ENCODE measurements at regions not wholly inside any gene's neighbourhood (a gene's known extent, or its start where the extent isn't known, plus 50 kb on each side); places are given as distances from the start of the nearest gene placed in this dataset.

GRCh38 chr17:54085020-54085419 lies 262.3 kb downstream of the KIF2B start:
- H3K4me1 ChIP-seq, result no peaks in the 10 kb centered on the region
- H3K4me3 ChIP-seq, result no peak overlapping the region
- H3K27ac ChIP-seq, result no peak overlapping the region
- no peaks in the 10 kb centered on the region for H3K9me3 ChIP-seq (replicated peaks)
- no peak for DNase-seq
- H3K27me3 ChIP-seq, result no peaks in the 10 kb centered on the region
- no peaks in the 10 kb centered on the region for H3K36me3 ChIP-seq

- Histone ChIP-seq H3K4me3 (no peak overlapping the region), H3K9me3 (replicated peaks) (no peaks in the 10 kb centered on the region), H3K27me3 (no peaks in the 10 kb centered on the region), H3K4me1 (no peaks in the 10 kb centered on the region), H3K27ac (no peak overlapping the region), H3K36me3 (no peaks in the 10 kb centered on the region)
- peak in 1 of 2 experiments; percentile 1 for DNase-seq
These were observed 263.2 kb downstream of the KIF2B start for GRCh38 chr17:54085934-54086333.

- Histone ChIP-seq H3K27ac (no peak overlapping the region), H3K36me3 (no peaks in the 10 kb centered on the region), H3K27me3 (no peaks in the 10 kb centered on the region), H3K4me3 (no peak overlapping the region), H3K9me3 (replicated peaks) (no peaks in the 10 kb centered on the region), H3K4me1 (no peaks in the 10 kb centered on the region)
- no peak for DNase-seq
These were observed 273.5 kb downstream of the KIF2B start for GRCh38 chr17:54096216-54096615.

DNA sequence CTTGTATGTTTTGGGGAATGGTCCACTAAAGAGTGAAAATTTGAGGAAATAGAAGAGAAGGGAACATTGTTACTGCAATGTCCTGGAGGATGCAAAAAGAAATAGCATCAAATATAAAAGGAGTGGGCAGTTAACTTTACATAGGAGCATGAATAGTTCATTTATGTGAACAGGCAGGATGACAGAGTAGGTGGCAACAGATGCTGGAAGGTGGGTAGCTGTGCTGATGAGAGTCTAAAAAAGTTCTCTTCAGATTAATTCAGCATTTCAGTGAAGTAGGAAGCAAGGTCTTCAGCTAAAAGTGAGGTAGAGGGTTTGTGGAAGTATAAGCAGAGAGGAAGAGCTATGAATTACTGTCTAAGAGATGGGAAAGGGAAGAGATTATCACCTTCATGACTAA lies 276.5 kb downstream of the KIF2B start:
- Histone ChIP-seq H3K4me3 (no peak overlapping the region), H3K27ac (no peak overlapping the region), H3K36me3 (no peaks in the 10 kb centered on the region), H3K9me3 (replicated peaks) (no peaks in the 10 kb centered on the region), H3K27me3 (no peaks in the 10 kb centered on the region), H3K4me1 (no peaks in the 10 kb centered on the region)
- no peak for DNase-seq

DNA sequence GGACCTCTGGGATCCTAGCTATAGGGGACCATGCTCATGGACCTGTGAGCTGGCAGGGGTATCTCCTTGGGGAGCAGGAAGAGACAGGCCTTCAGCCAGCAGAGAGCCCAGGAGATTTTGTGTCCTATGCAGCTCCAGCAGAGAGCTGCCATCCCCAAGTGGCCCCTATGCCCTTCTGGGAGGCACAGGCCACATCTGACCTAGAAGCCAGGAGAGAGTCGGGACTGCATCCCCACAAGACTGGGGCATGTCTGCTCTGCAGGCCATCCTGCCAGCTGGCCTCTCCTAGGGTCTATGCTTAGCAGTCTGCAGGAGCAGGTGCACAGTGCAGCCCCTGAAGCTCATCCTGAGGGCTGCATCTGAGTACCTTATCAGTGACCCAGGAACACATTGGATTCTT lies 279.5 kb downstream of the KIF2B start:
- Histone ChIP-seq H3K27me3 (no peaks in the 10 kb centered on the region), H3K36me3 (no peaks in the 10 kb centered on the region), H3K9me3 (replicated peaks) (no peaks in the 10 kb centered on the region), H3K27ac (no peak overlapping the region), H3K4me1 (no peaks in the 10 kb centered on the region), H3K4me3 (no peak overlapping the region)
- no peak for DNase-seq

DNA sequence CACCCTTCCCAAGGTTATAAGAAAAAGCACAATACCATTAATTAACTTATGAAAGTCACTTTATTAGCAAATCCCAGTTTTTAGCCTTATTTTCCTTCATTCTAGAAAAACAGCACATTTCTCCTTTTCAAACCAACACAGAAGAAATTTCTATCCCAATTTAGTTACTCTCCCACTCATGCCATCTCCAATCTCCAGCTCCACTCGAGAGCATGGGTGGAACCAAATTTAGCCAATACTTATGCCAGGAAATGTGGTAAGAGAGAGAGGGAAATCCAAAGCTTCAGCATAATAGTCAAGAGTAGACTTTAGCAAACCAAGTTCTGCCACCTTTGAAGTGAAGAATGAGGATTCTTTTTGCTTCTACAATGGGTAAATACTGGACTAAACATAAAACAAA lies 288.8 kb downstream of the KIF2B start:
- Histone ChIP-seq H3K9me3 (replicated peaks) (no peaks in the 10 kb centered on the region), H3K27ac (no peak overlapping the region), H3K36me3 (no peaks in the 10 kb centered on the region), H3K4me3 (no peak overlapping the region), H3K27me3 (no peaks in the 10 kb centered on the region), H3K4me1 (no peaks in the 10 kb centered on the region)
- no peak for DNase-seq

DNA sequence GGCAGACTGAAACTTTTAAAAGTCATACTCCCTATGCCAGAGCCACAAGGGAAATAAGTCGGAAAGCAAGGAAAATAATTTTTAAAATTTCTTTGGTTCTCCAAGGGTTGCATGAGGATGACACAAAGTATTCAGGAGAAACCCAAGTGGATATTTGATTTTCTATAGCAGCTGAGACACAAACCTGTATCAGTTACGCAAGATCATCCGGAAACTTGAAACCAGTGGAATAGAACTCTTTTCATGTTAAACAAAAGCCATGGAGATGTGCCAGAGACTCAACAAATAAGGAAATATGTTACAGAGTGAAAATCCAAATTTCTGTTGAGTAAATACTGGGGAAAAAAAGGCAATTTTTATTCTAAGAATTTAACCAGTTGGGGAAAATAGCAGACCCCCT lies 294.7 kb downstream of the KIF2B start:
- no peaks in the 10 kb centered on the region for H3K9me3 ChIP-seq (replicated peaks)
- H3K27ac ChIP-seq, result no peak overlapping the region
- H3K36me3 ChIP-seq, result no peaks in the 10 kb centered on the region
- H3K4me3 ChIP-seq, result no peak overlapping the region
- peak in 1 of 2 experiments; percentile 19 for DNase-seq
- H3K27me3 ChIP-seq, result no peaks in the 10 kb centered on the region
- no peaks in the 10 kb centered on the region for H3K4me1 ChIP-seq

- DNase-seq, result no peak
These were observed 301.7 kb downstream of the KIF2B start for GRCh38 chr17:54124456-54124855.

GRCh38 chr17:54153423-54153822 lies 330.7 kb downstream of the KIF2B start:
- no peak for DNase-seq
- H3K4me3 ChIP-seq, result no peak overlapping the region
- no peak overlapping the region for H3K27ac ChIP-seq
- H3K9me3 ChIP-seq (replicated peaks), result no peaks in the 10 kb centered on the region
- H3K27me3 ChIP-seq, result no peaks in the 10 kb centered on the region
- no peaks in the 10 kb centered on the region for H3K4me1 ChIP-seq
- H3K36me3 ChIP-seq, result no peaks in the 10 kb centered on the region

More at GRCh38 chr17:54124456-54124855, 301.7 kb downstream of the KIF2B start:
- Histone ChIP-seq H3K27me3 (no peaks in the 10 kb centered on the region), H3K4me3 (no peak overlapping the region), H3K36me3 (no peaks in the 10 kb centered on the region), H3K9me3 (replicated peaks) (no peaks in the 10 kb centered on the region), H3K27ac (no peak overlapping the region), H3K4me1 (no peaks in the 10 kb centered on the region)

GRCh38 chr17:54157542-54157941 lies 334.8 kb downstream of the KIF2B start:
- Histone ChIP-seq H3K9me3 (replicated peaks) (no peaks in the 10 kb centered on the region), H3K27ac (no peak overlapping the region), H3K27me3 (no peaks in the 10 kb centered on the region), H3K4me1 (no peaks in the 10 kb centered on the region), H3K36me3 (no peaks in the 10 kb centered on the region), H3K4me3 (no peak overlapping the region)
- DNase-seq, result no peak

DNA sequence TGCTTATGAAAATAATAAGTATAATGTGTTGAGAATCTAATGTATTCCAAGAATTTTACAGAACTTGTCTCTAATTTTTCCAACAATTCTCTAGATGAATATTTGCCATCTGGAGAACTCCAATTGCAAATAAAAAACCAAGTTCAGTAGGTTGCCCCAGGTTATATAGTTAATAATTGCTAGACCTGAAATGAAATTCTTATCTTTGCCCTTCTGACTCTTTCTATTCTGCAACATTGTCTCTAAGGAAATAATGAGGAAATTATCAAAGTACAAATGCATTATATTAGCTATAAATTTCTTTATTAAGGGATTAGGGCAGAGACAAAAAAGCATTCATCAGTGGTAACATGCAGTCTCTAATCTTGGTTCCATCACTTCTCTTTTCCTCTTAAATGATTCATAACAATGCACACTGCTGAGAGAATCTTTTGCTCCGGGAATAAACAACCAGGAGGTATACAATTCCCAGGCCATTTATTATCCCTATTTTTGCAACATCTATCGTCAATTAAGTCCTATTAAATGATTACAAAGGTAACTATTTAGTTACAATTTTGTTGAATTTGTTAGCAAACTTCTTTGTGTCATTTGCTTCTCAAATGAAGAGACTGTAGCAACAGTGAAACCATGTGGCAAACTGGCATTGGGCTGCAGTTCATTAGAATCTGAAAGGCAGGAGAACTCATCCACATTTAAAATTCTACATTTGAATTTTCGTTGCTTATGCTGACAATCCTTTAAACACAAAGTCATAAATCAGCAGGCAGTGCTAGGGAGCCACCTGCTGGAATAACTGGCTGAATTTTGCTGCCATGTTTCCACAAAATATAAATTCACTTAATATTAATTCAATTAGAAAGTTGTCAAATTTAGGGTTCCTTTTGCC lies 349.6 kb downstream of the KIF2B start:
- Histone ChIP-seq H3K9me3 (replicated peaks) (no peaks in the 10 kb centered on the region), H3K27ac (no peak overlapping the region), H3K4me1 (no peaks in the 10 kb centered on the region), H3K4me3 (no peak overlapping the region), H3K36me3 (no peaks in the 10 kb centered on the region), H3K27me3 (no peaks in the 10 kb centered on the region)
- DNase-seq, result peak in 1 of 2 experiments; percentile 17

DNA sequence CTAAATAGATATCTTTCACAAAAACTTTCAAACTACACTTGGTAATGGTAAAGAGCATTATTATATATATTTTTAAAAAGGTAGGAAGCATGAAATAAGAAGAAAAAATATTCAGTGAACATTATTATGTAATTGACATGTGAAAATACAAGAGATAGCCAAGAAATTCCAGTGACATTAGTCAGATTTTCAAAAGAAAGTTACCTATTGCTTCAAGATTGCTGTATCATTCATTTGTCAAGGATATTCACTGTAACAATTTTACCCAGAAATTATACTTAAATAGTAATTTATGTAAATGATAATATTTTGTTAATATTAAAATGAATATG lies 350.2 kb downstream of the KIF2B start:
- Histone ChIP-seq H3K9me3 (replicated peaks) (no peaks in the 10 kb centered on the region), H3K4me3 (no peak overlapping the region), H3K27me3 (no peaks in the 10 kb centered on the region), H3K4me1 (no peaks in the 10 kb centered on the region), H3K27ac (no peak overlapping the region), H3K36me3 (no peaks in the 10 kb centered on the region)
- DNase-seq, result no peak

DNA sequence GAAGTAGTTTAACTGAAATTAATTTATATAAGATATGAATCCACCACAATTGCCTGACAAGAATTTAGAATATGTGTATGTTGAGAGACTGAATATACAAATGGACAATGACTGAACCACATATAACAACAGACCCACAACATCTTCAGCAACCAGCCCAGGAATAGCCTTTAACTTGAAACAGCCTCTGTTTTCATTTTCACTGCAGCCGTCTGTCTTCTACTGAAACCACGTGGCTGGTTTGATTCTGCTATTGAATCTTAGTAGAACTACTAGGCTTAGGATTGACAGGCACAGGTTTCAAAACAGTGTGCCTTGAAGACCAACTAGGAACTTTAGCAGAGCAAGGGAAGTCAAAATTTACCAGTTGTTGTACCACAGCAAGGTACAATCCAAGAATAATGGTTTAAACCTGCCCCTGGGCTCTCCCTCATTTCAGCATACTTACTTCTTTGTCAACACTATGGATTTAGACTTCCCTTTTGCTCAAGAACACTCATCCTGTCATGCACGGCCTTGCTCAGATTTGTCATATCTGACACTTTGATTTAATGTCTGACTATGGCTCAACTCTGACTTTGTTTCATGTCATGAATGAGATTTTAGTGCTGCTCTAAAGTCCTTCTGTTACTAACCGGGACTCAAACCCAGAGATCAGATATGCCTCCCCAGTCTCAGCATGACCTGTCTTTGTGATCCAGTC lies 355.0 kb downstream of the KIF2B start:
- peak; percentile 6 to 27 for DNase-seq
- no peak overlapping the region for H3K27ac ChIP-seq

DNA sequence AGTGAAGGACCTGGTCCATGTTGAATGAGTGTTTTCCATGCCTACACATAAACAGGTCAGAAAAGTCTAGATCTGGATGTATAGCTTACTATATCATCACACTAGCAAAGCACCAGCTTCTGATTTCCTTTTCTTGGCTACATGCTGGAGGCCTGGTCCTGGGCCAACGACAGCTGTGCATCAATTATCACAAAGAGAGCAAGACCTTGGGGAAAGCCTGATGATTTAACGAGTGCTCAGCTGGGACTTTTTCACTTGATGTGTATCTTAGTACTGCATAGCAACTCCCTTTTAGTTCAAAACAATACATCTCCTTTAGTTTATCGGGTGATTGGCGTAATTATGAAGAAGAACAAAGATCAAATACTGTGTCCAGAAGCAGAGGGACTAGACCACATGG lies 358.2 kb downstream of the KIF2B start:
- Histone ChIP-seq H3K27me3 (no peaks in the 10 kb centered on the region), H3K4me3 (no peak overlapping the region), H3K27ac (no peak overlapping the region), H3K9me3 (replicated peaks) (no peaks in the 10 kb centered on the region), H3K36me3 (no peaks in the 10 kb centered on the region), H3K4me1 (no peaks in the 10 kb centered on the region)
- DNase-seq, result peak; percentile 6 to 23

More for the DNA sequence above, 355.0 kb downstream of the KIF2B start:
- H3K4me1 ChIP-seq, result no peaks in the 10 kb centered on the region
- H3K27me3 ChIP-seq, result no peaks in the 10 kb centered on the region
- no peak overlapping the region for H3K4me3 ChIP-seq
- H3K9me3 ChIP-seq (replicated peaks), result no peaks in the 10 kb centered on the region
- no peaks in the 10 kb centered on the region for H3K36me3 ChIP-seq

- H3K4me3 ChIP-seq, result no peak overlapping the region
- no peaks in the 10 kb centered on the region for H3K9me3 ChIP-seq (replicated peaks)
- no peaks in the 10 kb centered on the region for H3K4me1 ChIP-seq
- 0 out of 2 replicates have a peak, but pooled peaks cover 4% of the 10 kb centered on the region for H3K27me3 ChIP-seq
- DNase-seq, result no peak
- H3K36me3 ChIP-seq, result no peaks in the 10 kb centered on the region
- no peak overlapping the region for H3K27ac ChIP-seq
These were observed 368.5 kb downstream of the KIF2B start for GRCh38 chr17:54191261-54191660.
